ENCODE measurements at regions not wholly inside any gene's neighbourhood (a gene's known extent, or its start where the extent isn't known, plus 50 kb on each side); places are given as distances from the start of the nearest gene placed in this dataset.

DNA sequence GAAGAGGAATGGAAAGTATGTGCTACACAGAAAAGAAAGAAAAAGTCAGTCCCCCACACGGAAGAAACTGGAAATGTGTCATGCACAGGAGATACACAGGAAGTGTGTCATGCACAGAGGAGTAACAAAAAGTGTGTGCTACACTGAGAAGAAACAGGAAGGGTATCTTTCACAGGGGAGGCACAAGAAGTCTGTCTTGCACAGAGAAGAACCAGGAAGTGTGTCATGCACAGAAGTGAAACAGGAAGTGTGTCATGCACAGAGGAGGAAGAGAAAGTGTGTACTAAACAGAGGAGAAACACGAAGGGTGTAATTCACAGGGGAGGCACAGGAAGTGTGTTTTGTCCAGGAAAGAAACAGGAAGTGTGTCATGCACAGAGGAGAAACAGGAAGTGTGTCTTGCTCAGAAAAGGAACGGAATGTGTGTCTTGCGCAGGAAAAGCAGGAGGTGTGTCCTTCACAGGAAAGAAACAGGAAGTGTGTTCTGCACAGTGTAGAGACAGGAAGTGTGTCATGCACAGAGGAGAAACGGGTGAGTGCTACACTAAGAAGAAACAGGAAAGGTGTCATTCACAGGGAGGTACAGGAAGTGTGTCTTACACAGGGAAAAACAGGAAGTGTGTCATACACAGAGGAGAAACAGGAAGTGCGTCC lies 527.2 kb upstream of the PRKX start:
- H3K9me3 ChIP-seq = no peaks in the 10 kb centered on the region
- no peaks in the 10 kb centered on the region for H3K4me1 ChIP-seq
- H3K36me3 ChIP-seq = no peaks in the 10 kb centered on the region
- no peak for DNase-seq
- no peak overlapping the region for H3K4me3 ChIP-seq
- H3K27me3 ChIP-seq = no peaks in the 10 kb centered on the region
- no peak overlapping the region for H3K27ac ChIP-seq
- TF ChIP-seq CTCF (IDR thresholded peaks at IDR 0.05) (no peak), POLR2A (IDR thresholded peaks at IDR 0.05) (no peak)
- intact Hi-C loops (cut with DNase I; ENCODE audit: low total_unique reads) = no loop called here

- Histone ChIP-seq H3K4me1 (no peaks in the 10 kb centered on the region), H3K36me3 (no peaks in the 10 kb centered on the region), H3K9me3 (no peaks in the 10 kb centered on the region), H3K4me3 (no peak overlapping the region), H3K27ac (no peak overlapping the region), H3K27me3 (no peaks in the 10 kb centered on the region)
- no peak for DNase-seq
- intact Hi-C loops (cut with DNase I; ENCODE audit: low total_unique reads) = no loop called here
- TF ChIP-seq POLR2A (IDR thresholded peaks at IDR 0.05) = no peak
- TF ChIP-seq CTCF (IDR thresholded peaks at IDR 0.05) = no peak
Observed at GRCh38 chrX:4239650-4240540, 526.4 kb upstream of the PRKX start.

GRCh38 chrX:4238916-4239315 lies 525.5 kb upstream of the PRKX start:
- Histone ChIP-seq H3K4me1 (no peaks in the 10 kb centered on the region), H3K9me3 (no peaks in the 10 kb centered on the region), H3K27me3 (no peaks in the 10 kb centered on the region), H3K4me3 (no peak overlapping the region), H3K27ac (no peak overlapping the region), H3K36me3 (no peaks in the 10 kb centered on the region)
- DNase-seq = no peak
- intact Hi-C loops (cut with DNase I; ENCODE audit: low total_unique reads) = no loop called here
- TF ChIP-seq CTCF (IDR thresholded peaks at IDR 0.05) (no peak), POLR2A (IDR thresholded peaks at IDR 0.05) (no peak)

DNA sequence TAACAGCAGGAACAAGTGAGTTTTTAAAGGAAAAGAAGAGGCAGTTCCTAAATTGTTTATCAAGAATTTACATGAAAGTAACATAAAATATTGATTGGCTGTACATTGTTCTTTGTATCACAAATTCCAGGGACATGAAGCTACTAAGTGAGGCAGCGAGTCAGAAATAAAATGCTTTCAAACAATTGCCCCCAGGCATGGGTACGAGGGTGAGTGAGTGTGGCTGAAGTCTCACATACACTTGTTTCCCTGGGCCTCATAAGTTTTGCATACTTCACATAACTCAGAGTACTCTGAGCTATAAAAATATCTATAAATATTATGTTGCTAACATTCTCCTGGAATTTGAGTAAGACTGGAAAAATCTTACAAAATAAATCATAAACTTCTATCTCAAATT lies 511.6 kb upstream of the PRKX start:
- no peak for TF ChIP-seq POLR2A (IDR thresholded peaks at IDR 0.05)
- no peak for TF ChIP-seq CTCF (IDR thresholded peaks at IDR 0.05)
- Histone ChIP-seq H3K27ac (no peak overlapping the region), H3K4me1 (no peaks in the 10 kb centered on the region), H3K27me3 (no peaks in the 10 kb centered on the region), H3K36me3 (no peaks in the 10 kb centered on the region), H3K4me3 (no peak overlapping the region), H3K9me3 (no peaks in the 10 kb centered on the region)
- intact Hi-C loops (cut with DNase I; ENCODE audit: low total_unique reads) = no loop called here
- no peak for DNase-seq

DNA sequence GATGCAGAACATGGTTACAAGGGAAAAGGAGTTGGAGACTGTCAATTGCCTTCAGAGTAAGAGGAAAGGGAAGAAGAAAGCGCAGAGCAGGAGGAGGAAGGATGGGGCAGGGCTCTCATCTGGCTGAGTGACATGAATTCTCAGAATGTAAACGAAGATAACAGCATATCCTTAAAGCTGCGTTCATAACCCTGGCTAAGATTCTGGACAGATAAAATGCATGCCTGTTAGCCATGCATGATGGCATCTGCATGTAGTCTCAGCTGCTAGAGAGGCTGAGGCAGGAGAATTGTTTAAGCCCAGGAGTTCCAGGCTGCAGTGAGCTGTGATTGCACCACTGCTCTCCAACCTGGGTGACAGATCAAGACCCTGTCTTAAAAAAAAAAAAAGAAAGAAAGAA lies 493.5 kb upstream of the PRKX start:
- intact Hi-C loops (cut with DNase I; ENCODE audit: low total_unique reads) = no loop called here
- no peaks in the 10 kb centered on the region for H3K36me3 ChIP-seq
- H3K9me3 ChIP-seq = no peaks in the 10 kb centered on the region
- H3K27ac ChIP-seq = no peak overlapping the region
- no peaks in the 10 kb centered on the region for H3K27me3 ChIP-seq
- no peak for DNase-seq
- no peak overlapping the region for H3K4me3 ChIP-seq
- TF ChIP-seq CTCF (IDR thresholded peaks at IDR 0.05) (no peak), POLR2A (IDR thresholded peaks at IDR 0.05) (no peak)
- no peaks in the 10 kb centered on the region for H3K4me1 ChIP-seq

All from uterus (tissue), 3 donors.